Midbrain (tissue), 1 donor: ENCODE measurements at regions not wholly inside any gene's neighbourhood (a gene's known extent, or its start where the extent isn't known, plus 50 kb on each side); places are given as distances from the start of the nearest gene placed in this dataset.
"Not testable (repeated sequence)": the region's sequence is repeated elsewhere in the genome, so short reads cannot be mapped to it uniquely, and the experiment has no call there.

Experiments used
- DNase-seq: peaks from one replicate; lab custom pipeline; 2025; lab: John Stamatoyannopoulos, UW

- DNase-seq, result no peak
These were observed 91.1 kb upstream of the SKAP2 start for GRCh38 chr7:26955516-26955915.

- DNase-seq, result no peak
These were observed 90.6 kb upstream of the SKAP2 start for GRCh38 chr7:26954951-26955350.

DNA sequence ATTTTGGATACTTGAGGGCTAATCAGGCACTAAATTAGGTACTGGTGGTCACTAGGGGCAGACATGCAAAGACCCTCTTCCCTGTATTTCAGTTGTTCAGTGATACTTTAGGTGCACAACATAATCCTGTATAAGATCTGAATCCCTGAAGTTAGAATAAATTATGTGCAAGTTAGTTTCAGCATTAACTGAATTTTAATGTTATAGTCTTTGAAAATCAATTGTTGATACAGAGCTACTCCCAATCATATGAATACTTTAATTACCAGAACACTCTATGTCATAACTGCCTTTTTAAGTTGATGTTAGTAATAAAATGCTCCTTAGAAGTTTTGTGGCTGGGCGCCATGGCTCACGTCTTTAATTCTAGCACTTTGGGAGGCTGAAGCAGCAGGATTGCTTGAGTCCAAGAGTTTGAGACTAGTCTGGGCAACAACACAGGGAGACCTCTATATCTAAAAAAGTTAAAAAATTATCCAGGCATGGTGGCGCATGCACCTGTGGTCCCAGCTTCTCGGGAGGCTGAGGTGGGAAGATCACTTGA is 87.1 kb upstream of the SKAP2 start:
- no peak for DNase-seq

GRCh38 chr7:26950889-26951288 is 86.5 kb upstream of the SKAP2 start:
- no peak for DNase-seq

- DNase-seq, result no peak
These were observed 84.9 kb upstream of the SKAP2 start for GRCh38 chr7:26949319-26949718.

- no peak for DNase-seq
These were observed 84.3 kb upstream of the SKAP2 start for GRCh38 chr7:26948617-26949118.

GRCh38 chr7:26944501-26945358 is 80.3 kb upstream of the SKAP2 start:
- no peak for DNase-seq

DNA sequence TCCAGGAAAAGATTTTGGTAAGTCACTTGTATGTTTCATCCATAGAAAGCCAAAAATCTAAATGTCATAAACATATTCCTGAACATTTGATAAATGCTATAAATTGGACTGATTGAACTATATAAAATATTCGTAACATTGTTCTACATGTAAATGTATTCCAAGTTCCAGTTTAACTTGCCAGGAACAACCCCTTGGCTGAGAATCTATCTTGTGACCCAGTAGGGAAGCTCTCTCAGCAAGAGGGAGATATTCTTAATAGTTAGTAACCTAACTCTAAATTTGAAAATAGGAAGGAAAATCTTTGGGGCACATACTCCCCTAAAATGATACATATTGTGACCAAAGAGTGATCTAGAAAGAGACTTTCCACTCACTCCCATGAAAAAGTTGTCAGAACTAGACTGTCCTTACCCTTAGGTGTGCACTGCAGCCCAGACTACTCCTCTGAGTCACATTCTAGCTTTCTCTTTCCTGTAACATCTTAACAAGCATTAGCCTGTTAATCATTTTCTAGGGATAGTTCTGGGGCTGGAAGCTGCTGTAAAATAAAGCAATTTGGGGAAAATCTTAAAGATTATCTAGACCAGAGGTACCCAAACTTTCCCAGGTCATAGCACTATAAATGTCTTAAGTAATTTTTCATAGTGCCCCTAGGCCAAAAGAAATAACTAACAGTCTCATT is 73.7 kb upstream of the SKAP2 start:
- DNase-seq, result no peak

DNA sequence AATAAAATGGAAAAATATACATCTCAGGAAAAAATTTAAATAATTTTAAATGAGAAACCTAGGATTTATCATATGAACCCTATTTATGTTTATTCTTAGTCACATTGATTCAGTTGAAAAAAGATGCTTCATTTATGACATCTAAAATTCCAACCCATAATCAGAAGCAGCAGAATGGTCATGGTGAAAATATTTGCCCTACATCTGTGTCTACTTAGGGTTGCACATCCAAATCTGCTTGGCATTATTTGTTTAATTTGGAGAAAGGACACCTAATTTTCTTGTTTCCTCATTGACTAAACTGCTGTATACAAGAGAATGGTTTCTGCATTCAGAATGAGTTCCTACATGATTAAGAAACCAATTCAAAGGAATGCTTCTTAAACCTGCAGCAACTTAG is 72.9 kb upstream of the SKAP2 start:
- no peak for DNase-seq

DNA sequence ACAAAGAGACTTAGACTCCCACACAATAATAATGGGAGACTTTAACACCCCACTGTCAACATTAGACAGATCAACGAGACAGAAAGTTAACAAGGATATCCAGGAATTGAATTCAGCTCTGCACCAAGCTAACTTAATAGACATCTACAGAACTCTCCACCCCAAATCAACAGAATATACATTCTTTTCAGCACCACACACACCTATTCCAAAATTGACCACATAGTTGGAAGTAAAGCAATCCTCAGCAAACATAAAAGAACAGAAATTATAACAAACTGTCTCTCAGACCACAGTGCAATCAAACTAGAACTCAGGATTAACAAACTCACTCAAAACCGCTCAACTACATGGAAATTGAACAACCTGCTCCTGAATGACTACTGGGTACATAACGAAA is 68.2 kb upstream of the SKAP2 start:
- DNase-seq, result not testable (repeated sequence)

DNA sequence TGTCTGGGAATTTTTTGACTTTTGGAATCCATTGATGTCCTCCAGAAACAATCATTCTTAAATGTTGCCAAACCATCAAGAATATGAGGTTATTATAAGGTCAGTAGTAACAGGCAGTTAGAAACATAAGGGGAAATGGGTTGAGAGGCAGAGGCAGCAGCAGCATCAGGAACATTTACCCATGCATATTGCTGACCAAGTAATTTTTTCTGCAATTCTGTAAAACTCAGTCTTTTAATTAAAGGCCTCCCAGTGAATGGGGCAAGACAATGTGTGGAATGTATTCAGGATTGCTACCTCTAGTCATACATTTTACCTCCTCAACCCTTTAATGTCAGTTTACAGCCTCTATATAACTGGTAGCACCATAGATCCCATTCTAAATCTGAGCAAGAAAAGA is 66.5 kb upstream of the SKAP2 start:
- DNase-seq, result no peak

GRCh38 chr7:26930201-26930600 is 65.8 kb upstream of the SKAP2 start:
- DNase-seq, result peak; percentile 17

DNA sequence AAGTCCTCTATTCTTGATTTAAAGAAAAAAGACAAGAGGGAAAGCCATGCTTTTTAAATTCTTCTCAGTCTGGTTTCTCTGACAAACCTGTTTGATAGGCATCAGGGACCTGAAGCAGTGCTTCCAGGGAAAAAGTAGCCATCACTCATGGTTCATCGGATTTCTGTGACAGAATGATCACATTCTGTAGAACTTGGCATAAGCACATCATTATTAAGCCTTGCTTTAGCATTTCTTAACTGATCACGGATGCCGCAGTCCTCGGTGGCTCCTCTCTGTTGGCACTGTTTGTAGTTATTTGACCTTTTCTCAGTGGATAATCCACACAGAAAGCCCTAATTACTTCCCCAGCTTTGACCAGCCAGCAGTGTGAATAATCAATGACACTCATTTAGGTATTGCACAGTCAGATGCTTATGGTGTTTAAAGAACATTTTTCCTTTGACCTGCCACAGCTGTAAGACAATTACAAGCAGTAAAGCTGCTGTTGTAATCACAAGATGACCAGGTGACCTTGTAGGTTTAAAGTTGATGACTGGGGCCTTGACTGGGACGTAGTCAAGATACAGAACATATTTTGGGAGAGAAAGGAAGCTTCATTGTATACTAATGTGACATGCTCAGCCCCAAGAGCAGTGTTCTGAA is 64.4 kb upstream of the SKAP2 start:
- no peak for DNase-seq

GRCh38 chr7:26925768-26926167 is 61.4 kb upstream of the SKAP2 start:
- DNase-seq, result no peak

DNA sequence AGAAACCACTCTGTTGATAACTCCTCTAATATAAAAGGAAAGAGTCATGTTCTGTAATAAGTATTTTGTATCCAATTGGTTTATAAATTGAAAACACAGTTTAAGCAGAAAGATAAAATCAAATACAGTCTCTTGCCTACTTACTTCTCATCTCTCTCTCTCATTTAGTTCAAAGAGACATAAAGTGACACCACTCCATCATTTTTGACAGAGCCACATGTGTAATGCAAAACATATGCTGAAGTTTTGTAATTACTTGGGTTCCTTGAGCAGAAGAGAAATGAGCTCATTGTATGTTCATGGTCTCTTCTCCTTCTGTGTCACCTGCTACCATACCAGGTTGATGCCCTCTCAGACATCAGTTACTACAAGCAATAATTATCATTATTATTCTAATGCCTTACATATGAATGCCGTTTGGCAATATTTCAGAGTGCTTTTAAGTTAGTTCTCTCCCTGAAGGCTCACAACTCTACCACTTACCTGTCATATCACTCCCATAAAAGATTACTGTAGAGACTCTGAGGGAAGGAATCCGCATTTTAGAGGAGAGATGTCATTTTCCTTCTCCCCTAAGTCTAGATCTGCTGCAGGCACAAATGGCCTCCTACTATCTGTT is 59.9 kb upstream of the SKAP2 start:
- no peak for DNase-seq

GRCh38 chr7:26919906-26920493 is 55.6 kb upstream of the SKAP2 start:
- DNase-seq, result no peak

GRCh38 chr7:26918241-26918640 is 53.9 kb upstream of the SKAP2 start:
- DNase-seq, result no peak

GRCh38 chr7:26916779-26917320 is 52.5 kb upstream of the SKAP2 start:
- no peak for DNase-seq

- no peak for DNase-seq
These were observed 51.9 kb upstream of the SKAP2 start for GRCh38 chr7:26916336-26916735.
